AG09309 (cell line): ENCODE measurements at regions not wholly inside any gene's neighbourhood (a gene's known extent, or its start where the extent isn't known, plus 50 kb on each side); places are given as distances from the start of the nearest gene placed in this dataset.

Source experiments
- DNase-seq: peaks from one replicate; pipeline ENCODE4 v3.0.0-alpha.2; 2010; ENCODE audit warnings: low read depth
- H3K4me3 ChIP-seq: 2 replicates; pipeline ENCODE4 v1.5.1; 2011; ENCODE audit warnings: mild to moderate bottlenecking, low read depth, low read length, moderate library complexity; ENCODE audit not compliant: control insufficient read depth
- TF ChIP-seq, protein P1 (sequence below): IDR thresholded peaks from 2 replicates; pipeline ENCODE4 v1.5.1; 2011; ENCODE audit warnings: mild to moderate bottlenecking, low read depth, low read length, inconsistent platforms; ENCODE audit not compliant: insufficient read depth, control insufficient read depth; ENCODE audit errors: missing control alignments

DNA sequence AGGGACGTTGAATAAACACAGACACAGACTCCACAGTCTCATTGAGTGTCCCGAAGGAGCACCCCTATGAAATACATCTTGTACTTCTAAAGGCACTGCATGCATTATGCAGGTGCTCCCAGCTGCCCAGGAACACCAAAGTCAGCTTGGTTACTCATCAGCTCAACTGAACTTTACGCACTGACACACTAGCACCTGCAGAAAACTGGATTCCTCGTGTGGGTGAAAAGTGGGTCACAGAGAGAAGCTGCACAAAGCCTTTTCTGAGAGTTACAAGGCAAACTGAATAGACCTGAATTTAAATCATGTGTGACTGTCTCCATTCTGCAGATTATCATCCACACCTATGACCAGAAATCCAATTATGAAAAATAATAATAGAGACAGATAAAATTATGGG is 527.5 kb upstream of the NBEA start:
- no peak overlapping the region for H3K4me3 ChIP-seq
- DNase-seq: no peak
- TF ChIP-seq, protein P1, sequence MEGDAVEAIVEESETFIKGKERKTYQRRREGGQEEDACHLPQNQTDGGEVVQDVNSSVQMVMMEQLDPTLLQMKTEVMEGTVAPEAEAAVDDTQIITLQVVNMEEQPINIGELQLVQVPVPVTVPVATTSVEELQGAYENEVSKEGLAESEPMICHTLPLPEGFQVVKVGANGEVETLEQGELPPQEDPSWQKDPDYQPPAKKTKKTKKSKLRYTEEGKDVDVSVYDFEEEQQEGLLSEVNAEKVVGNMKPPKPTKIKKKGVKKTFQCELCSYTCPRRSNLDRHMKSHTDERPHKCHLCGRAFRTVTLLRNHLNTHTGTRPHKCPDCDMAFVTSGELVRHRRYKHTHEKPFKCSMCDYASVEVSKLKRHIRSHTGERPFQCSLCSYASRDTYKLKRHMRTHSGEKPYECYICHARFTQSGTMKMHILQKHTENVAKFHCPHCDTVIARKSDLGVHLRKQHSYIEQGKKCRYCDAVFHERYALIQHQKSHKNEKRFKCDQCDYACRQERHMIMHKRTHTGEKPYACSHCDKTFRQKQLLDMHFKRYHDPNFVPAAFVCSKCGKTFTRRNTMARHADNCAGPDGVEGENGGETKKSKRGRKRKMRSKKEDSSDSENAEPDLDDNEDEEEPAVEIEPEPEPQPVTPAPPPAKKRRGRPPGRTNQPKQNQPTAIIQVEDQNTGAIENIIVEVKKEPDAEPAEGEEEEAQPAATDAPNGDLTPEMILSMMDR: no peak

DNA sequence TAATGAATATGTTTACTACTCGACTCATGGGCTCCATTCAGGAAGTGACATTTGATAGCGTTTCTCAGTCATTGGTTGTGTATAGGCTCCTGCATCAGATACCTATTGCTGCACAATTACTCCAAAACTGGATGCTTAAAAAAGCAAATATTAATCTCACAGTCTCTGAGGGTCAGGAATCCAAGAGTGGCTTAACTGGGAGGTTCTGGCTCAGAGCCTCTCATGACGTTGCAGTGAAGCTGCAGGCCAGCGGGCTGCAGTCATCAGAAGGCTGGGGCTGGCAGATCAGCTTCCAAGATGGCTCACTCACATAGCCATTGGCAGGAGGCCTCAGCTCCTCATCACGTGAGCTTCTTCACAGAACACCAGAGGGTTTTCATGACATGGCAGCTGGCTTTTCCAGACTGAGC is 525.1 kb upstream of the NBEA start:
- no peak for DNase-seq
- no peak overlapping the region for H3K4me3 ChIP-seq
- TF ChIP-seq, protein P1: no peak

DNA sequence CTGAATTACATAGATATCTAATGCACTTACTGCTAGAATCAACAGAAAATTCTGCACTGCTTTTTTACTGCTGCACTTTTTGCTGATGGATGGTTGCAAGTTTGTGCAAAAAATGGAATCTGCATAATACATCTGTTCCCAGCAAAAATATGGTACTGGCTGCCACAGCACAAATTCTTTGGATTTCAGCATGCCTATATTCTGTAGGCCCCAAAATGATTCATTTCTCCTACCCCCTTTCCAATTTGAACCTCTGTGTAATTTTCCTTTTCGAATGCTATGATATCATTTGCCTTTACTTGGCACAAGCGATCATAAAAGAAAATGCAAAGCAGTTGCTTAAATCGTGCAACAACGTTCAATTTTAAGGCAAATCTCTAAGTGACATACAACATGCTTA is 524.2 kb upstream of the NBEA start:
- H3K4me3 ChIP-seq: no peak overlapping the region
- TF ChIP-seq, protein P1: no peak
- no peak for DNase-seq

DNA sequence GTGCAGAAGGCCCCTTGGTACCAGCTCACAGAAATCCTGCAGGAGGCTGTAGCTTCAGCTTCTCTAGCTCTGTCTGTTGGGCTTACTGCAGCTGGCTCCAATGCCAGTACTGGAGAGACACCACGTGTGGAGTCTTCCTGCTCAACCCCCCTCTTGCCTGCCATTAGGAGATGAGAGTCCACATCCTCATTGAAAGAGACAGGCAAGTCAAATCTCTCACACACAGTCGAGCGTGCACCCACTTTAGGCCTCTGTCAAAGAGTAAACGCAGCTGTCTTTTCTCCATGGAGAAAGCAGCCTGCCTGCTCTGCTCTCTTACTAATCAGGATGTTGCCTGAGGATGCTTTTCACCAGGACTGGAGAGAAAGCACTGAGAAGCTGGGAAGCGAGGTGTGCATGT is 523.0 kb upstream of the NBEA start:
- no peak for DNase-seq
- TF ChIP-seq, protein P1: no peak
- H3K4me3 ChIP-seq: no peak overlapping the region

DNA sequence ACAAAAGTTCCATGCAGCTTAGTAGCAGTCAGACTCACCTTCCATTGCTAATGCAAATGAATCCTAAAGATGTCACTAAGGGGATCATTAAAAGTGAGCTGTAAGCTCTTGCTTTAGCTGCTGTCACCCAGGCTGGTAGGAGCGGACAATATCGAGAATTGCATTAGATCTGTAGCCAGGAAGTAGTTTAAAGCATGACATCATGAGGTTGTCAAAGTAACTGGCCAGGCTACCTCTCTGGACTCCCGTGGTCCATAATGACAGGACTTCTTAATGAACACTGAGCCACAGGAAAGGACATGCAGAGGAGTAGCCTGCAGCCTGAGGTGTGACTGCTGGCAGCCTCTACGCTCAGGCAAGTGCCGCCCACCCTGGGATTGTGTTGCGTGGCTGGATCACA is 522.3 kb upstream of the NBEA start:
- DNase-seq: no peak
- H3K4me3 ChIP-seq: no peak overlapping the region
- TF ChIP-seq, protein P1: no peak

DNA sequence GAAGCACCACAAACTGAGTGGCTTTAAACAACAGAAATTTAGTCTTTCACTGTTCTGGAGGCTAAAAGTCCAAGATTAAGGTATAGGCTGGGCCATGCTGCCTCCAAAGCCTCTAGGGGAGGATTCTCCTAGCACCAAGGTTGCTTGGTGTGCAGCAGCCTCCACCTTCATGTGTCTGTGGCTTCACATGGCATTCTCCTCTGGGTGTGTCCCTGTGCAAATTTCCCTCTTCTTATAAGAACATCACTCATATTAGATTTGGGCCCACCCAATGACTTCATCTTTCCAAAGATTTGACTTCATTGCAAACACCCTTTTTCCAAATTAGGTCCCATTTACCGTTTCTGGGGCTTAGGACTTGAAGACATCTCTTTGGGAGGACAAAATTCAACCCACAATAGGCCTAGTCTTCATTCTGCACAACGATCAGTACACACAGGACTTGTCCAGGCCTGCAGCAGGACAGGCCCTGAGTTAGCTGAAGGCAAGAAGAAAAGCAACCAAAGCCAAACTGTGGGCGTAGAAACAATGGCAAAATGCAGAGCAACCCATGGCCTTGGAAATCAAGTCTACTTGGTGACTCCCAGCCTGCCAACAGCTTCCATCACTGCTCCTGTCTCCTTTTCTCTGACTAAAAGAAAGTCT is 521.2 kb upstream of the NBEA start:
- H3K4me3 ChIP-seq: no peak overlapping the region
- DNase-seq: no peak
- TF ChIP-seq, protein P1: no peak

DNA sequence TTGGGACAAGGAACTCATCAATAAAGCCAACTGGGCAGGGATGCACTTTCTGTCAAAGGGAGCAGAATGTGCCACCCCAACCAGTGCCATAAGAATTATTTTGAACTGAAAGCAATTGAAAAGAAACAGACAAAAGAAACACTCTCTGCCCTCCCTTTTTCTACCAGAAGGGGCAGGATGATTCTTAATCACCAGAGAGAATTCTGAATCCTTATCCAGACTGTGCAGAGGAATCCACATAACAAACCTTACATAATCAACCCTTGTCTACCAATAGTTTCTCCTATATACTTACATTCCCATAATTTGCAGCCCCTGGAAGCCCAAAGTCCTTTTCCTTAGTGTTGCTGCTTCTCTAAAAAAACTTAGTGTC is 520.7 kb upstream of the NBEA start:
- TF ChIP-seq, protein P1: no peak
- H3K4me3 ChIP-seq: no peak overlapping the region
- DNase-seq: no peak
